Spleen (tissue), 11 donors: ENCODE measurements at regions not wholly inside any gene's neighbourhood (a gene's known extent, or its start where the extent isn't known, plus 50 kb on each side); places are given as distances from the start of the nearest gene placed in this dataset.

Experiments
- DNase-seq: peaks from one replicate; pipeline ENCODE4 v3.0.0-alpha.2; 2020
- H3K27ac ChIP-seq, 8 donors: fragments of 200-600 bp; sonication (generic) in 7 of 8; 1 replicate in 4 of 8; 2 replicates in 4 of 8; pipeline versions ENCODE4 v1.5.0 to v1.8.0; 2016 to 2021; ENCODE audit warnings: inconsistent platforms in 4 of 8, mild to moderate bottlenecking in 4 of 8, moderate library complexity in 1 of 8
- H3K27me3 ChIP-seq, 7 donors: fragments of 200-600 bp; sonication (generic) in 6 of 7; replicated peaks in 1 of 7; 1 replicate in 4 of 7; 2 replicates in 3 of 7; pipeline versions ENCODE4 v1.5.0 to v1.8.0; 2016 to 2021; ENCODE audit warnings: inconsistent platforms in 3 of 7, mild to moderate bottlenecking in 1 of 7
- H3K36me3 ChIP-seq, 6 donors: fragments of 200-600 bp; sonication (generic) in 5 of 6; 1 replicate in 4 of 6; 2 replicates in 2 of 6; pipeline versions ENCODE4 v1.5.0 to v1.8.0; 2016 to 2021; ENCODE audit warnings: inconsistent platforms in 2 of 6
- H3K4me1 ChIP-seq, 6 donors: fragments of 200-600 bp; sonication (generic) in 5 of 6; 1 replicate in 3 of 6; 2 replicates in 3 of 6; pipeline versions ENCODE4 v1.5.0 to v1.8.0; 2016 to 2021; ENCODE audit warnings: inconsistent platforms in 3 of 6
- H3K4me3 ChIP-seq, 8 donors: fragments of 200-600 bp; sonication (generic) in 7 of 8; 1 replicate in 4 of 8; 2 replicates in 4 of 8; pipeline versions ENCODE4 v1.5.0 to v1.8.0; 2016 to 2021; ENCODE audit warnings: inconsistent platforms in 4 of 8, mild to moderate bottlenecking in 4 of 8, moderate library complexity in 2 of 8
- H3K9me3 ChIP-seq, 8 donors: fragments of 200-600 bp; sonication (generic) in 7 of 8; 1 replicate in 4 of 8; 2 replicates in 4 of 8; pipeline versions ENCODE4 v1.5.0 to v1.8.0; 2016 to 2021; ENCODE audit warnings: inconsistent platforms in 4 of 8
- POLR2A ChIP-seq, 3 donors: fragments of 450-650 bp; IDR thresholded peaks; one replicate each; pipeline ENCODE4 v1.5.1; 2017; ENCODE audit warnings: antibody characterized with exemption in 3 of 3, mild to moderate bottlenecking in 1 of 3
- POLR2AphosphoS5 ChIP-seq, 3 donors: sonication (generic); formaldehyde crosslinking; IDR thresholded peaks; one replicate each; pipeline ENCODE4 v1.5.1; 2017; ENCODE audit warnings: antibody characterized with exemption in 3 of 3
- WGBS, 5 donors: extraction: QIAGEN DNeasy Blood & Tissue Kit in 3 of 5; methylation state at CpG; one replicate each; pipeline versions ENCODE4 v1.1.5 to v1.1.7; 2013 to 2018; 5-methylcytosine and 5-hydroxymethylcytosine counted together
- intact Hi-C: fragments of 100-400 bp; cut with DNase I; formaldehyde crosslinking; loops from one replicate; pipeline ENCODE4 v1.15.0; 2023; ENCODE audit warnings: low total_unique reads
- TF ChIP-seq, protein P1 (sequence below), 11 experiments: fragments of 200-600 bp in 7 of 11; fragments of 450-650 bp in 4 of 11; sonication (generic) in 4 of 11; IDR thresholded peaks in 8 of 11; conservative IDR thresholded peaks in 3 of 11; 1 replicate in 7 of 11; 2 replicates in 4 of 11; pipeline versions ENCODE4 v1.4.0 to v1.8.0; 2016 to 2021; ENCODE audit warnings: antibody characterized with exemption in 11 of 11, inconsistent platforms in 4 of 11, mild to moderate bottlenecking in 1 of 11
- donor health status: healthy with polysubstance abuse.
- donor health status: DM: no; HTN: no; CAD: no; lungs with moderate emphysema.
- donor health status: DM: no; HTN: no; CAD: no.
- donor health status: Bipolar disorder and iron deficiency.
- donor health status: healthy.
- donor health status: DM: no; HTN: no; CAD: no.
- donor health status: DM: yes; HTN: yes; CAD: no.

DNA sequence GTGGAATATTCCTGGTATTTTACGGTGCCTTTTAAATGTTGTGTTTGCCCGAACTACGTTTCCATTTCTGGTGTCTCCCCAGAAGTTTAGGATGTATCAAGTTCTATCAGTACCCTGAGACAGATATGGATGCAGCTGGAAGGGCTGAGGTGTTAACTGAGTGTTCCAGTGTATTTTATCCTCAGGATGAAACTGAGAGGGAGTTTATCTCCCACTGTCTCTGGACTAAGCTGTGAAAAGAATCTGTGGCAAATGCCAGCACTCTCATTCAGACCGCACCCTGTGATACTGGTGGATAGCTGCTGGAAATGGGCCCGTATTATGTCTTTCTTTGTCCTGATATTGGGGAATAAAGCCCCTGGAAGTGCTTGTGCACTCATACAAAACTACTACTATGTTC, 887.2 kb upstream of the TYRP1 start:
- Histone ChIP-seq H3K36me3 (no peaks in the 10 kb centered on the region), H3K9me3 (peaks cover 0 to 36% (median 17%) of the 10 kb centered on the region in 8 donors), H3K27me3 (no peaks in the 10 kb centered on the region), H3K4me3 (no peak overlapping the region), H3K27ac (no peak overlapping the region), H3K4me1 (no peaks in the 10 kb centered on the region)
- intact Hi-C loops, result no loop called here
- WGBS, 5 donors, result 65 to 92% (median 82%) methylated on average over 5 of the region's 5 CpGs
- DNase-seq, result no peak
- TF ChIP-seq POLR2AphosphoS5 (IDR thresholded peaks at IDR 0.05) (no peak), POLR2A (IDR thresholded peaks at IDR 0.05) (no peak)
- TF ChIP-seq, protein P1, sequence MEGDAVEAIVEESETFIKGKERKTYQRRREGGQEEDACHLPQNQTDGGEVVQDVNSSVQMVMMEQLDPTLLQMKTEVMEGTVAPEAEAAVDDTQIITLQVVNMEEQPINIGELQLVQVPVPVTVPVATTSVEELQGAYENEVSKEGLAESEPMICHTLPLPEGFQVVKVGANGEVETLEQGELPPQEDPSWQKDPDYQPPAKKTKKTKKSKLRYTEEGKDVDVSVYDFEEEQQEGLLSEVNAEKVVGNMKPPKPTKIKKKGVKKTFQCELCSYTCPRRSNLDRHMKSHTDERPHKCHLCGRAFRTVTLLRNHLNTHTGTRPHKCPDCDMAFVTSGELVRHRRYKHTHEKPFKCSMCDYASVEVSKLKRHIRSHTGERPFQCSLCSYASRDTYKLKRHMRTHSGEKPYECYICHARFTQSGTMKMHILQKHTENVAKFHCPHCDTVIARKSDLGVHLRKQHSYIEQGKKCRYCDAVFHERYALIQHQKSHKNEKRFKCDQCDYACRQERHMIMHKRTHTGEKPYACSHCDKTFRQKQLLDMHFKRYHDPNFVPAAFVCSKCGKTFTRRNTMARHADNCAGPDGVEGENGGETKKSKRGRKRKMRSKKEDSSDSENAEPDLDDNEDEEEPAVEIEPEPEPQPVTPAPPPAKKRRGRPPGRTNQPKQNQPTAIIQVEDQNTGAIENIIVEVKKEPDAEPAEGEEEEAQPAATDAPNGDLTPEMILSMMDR (IDR thresholded peaks at IDR 0.05 in 8 of 11, conservative IDR thresholded peaks at IDR 0.05 in 3 of 11), result no peak

- TF ChIP-seq POLR2AphosphoS5 (IDR thresholded peaks at IDR 0.05), result no peak
- TF ChIP-seq, protein P1 (IDR thresholded peaks at IDR 0.05 in 8 of 11, conservative IDR thresholded peaks at IDR 0.05 in 3 of 11), result no peak
- Histone ChIP-seq H3K36me3 (no peaks in the 10 kb centered on the region), H3K27me3 (no peaks in the 10 kb centered on the region), H3K4me3 (no peak overlapping the region), H3K27ac (no peak overlapping the region), H3K4me1 (no peaks in the 10 kb centered on the region), H3K9me3 (peaks cover 0 to 9% (median 0%) of the 10 kb centered on the region in 8 donors)
- WGBS, 5 donors, result 63 to 71% (median 65%) methylated on average over 7 of the region's 7 CpGs
- DNase-seq, result no peak
- intact Hi-C loops, result no loop called here
These were observed 871.7 kb upstream of the TYRP1 start for GRCh38 chr9:11821306-11821975.

DNA sequence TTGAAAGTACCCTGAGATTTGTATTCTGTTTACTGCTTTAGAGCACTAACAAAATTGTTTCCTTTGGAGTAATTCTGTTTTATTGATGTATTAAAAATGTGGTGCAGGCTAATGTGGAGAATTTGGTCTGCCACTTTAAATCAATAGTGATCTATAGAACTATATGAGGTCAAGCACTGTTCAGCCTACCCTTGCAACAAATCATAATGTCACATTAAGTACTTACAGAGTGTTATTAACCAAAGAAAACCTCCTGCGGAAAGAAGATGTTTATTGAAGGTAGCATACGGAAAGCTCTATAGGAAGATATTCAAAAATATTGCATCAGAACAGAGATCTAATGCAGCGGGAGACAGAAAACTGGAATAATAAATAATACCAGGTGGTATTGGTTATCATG, 865.0 kb upstream of the TYRP1 start:
- 78 to 87% (median 86%) methylated on average over 3 of the region's 3 CpGs for WGBS, 5 donors
- Histone ChIP-seq H3K4me3 (no peak overlapping the region), H3K4me1 (no peaks in the 10 kb centered on the region), H3K27me3 (no peaks in the 10 kb centered on the region), H3K36me3 (no peaks in the 10 kb centered on the region), H3K27ac (no peak overlapping the region), H3K9me3 (peaks cover 0 to 8% (median 0%) of the 10 kb centered on the region in 8 donors)
- DNase-seq, result no peak
- intact Hi-C loops, result no loop called here
- TF ChIP-seq POLR2AphosphoS5 (IDR thresholded peaks at IDR 0.05) (no peak), POLR2A (IDR thresholded peaks at IDR 0.05) (no peak)
- TF ChIP-seq, protein P1 (IDR thresholded peaks at IDR 0.05 in 8 of 11, conservative IDR thresholded peaks at IDR 0.05 in 3 of 11), result no peak

GRCh38 chr9:11833056-11833455, 860.1 kb upstream of the TYRP1 start:
- no peak overlapping the region for H3K4me3 ChIP-seq
- no peaks in the 10 kb centered on the region for H3K36me3 ChIP-seq
- no peaks in the 10 kb centered on the region for H3K4me1 ChIP-seq
- no peak for TF ChIP-seq POLR2A (IDR thresholded peaks at IDR 0.05)
- TF ChIP-seq, protein P1 (IDR thresholded peaks at IDR 0.05 in 8 of 11, conservative IDR thresholded peaks at IDR 0.05 in 3 of 11), result no peak
- TF ChIP-seq POLR2AphosphoS5 (IDR thresholded peaks at IDR 0.05), result no peak
- intact Hi-C loops, result no loop called here
- H3K9me3 ChIP-seq, result peaks cover 0 to 31% (median 10%) of the 10 kb centered on the region in 8 donors
- 58 to 76% (median 63%) methylated on average over 2 of the region's 2 CpGs for WGBS, 5 donors
- no peak overlapping the region for H3K27ac ChIP-seq
- H3K27me3 ChIP-seq, result no peaks in the 10 kb centered on the region
- DNase-seq, result no peak
